ENCODE measurements at regions not wholly inside any gene's neighbourhood (a gene's known extent, or its start where the extent isn't known, plus 50 kb on each side); places are given as distances from the start of the nearest gene placed in this dataset.

DNA sequence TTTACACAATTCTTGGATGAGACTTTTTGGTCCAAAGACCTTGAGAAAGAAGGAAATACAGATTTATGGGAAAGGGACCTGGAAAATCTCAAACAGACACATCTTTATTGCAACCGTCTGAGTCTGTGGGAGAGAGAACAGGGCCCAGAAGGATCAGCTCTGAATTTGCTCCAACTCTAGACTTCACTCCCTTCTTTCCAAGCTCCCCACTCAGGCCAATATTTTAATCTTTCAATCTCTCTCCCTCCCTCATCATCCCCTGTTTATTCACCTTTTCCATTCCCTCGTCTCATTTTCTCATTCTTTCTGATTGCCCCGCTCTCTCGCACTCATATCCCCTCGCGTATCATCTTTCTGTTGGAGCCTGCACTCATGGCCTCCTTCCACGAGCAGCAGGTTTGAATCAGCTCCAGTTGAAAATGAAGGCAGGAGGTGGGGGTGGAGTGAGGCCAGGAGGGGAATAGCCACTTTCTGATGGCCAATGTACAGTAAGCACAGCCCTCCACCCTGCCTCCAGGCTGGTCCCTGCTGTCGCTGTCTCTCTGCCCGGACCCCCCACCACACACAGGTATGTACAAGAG lies 63.6 kb upstream of the BOC start:
- no peak for TF ChIP-seq RXRA (IDR thresholded peaks at IDR 0.05)
- TF ChIP-seq, protein P1, sequence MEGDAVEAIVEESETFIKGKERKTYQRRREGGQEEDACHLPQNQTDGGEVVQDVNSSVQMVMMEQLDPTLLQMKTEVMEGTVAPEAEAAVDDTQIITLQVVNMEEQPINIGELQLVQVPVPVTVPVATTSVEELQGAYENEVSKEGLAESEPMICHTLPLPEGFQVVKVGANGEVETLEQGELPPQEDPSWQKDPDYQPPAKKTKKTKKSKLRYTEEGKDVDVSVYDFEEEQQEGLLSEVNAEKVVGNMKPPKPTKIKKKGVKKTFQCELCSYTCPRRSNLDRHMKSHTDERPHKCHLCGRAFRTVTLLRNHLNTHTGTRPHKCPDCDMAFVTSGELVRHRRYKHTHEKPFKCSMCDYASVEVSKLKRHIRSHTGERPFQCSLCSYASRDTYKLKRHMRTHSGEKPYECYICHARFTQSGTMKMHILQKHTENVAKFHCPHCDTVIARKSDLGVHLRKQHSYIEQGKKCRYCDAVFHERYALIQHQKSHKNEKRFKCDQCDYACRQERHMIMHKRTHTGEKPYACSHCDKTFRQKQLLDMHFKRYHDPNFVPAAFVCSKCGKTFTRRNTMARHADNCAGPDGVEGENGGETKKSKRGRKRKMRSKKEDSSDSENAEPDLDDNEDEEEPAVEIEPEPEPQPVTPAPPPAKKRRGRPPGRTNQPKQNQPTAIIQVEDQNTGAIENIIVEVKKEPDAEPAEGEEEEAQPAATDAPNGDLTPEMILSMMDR (IDR thresholded peaks at IDR 0.05; ENCODE audit: low read depth, low read length, missing input control) = no peak
